NCI-H1092 treated with DMSO at 0.1 percent for 48 hours (cell line): ENCODE measurements at regions not wholly inside any gene's neighbourhood (a gene's known extent, or its start where the extent isn't known, plus 50 kb on each side); places are given as distances from the start of the nearest gene placed in this dataset.
A peak's percentile ranks its signal among the peaks of the same experiment; 100 is the strongest.
"Not testable (repeated sequence)": the region's sequence is repeated elsewhere in the genome, so short reads cannot be mapped to it uniquely, and the experiment has no call there.

ENCODE experiments used
- DNase-seq: peaks from one replicate; lab custom pipeline; 2025; lab: John Stamatoyannopoulos, UW

- DNase-seq, result no peak
Observed at GRCh38 chrX:33989936-33990335, 142.2 kb downstream of the FAM47A start.

GRCh38 chrX:33987458-33987857, 144.7 kb downstream of the FAM47A start:
- DNase-seq, result no peak

GRCh38 chrX:33974676-33975075, 157.4 kb downstream of the FAM47A start:
- DNase-seq, result no peak

DNA sequence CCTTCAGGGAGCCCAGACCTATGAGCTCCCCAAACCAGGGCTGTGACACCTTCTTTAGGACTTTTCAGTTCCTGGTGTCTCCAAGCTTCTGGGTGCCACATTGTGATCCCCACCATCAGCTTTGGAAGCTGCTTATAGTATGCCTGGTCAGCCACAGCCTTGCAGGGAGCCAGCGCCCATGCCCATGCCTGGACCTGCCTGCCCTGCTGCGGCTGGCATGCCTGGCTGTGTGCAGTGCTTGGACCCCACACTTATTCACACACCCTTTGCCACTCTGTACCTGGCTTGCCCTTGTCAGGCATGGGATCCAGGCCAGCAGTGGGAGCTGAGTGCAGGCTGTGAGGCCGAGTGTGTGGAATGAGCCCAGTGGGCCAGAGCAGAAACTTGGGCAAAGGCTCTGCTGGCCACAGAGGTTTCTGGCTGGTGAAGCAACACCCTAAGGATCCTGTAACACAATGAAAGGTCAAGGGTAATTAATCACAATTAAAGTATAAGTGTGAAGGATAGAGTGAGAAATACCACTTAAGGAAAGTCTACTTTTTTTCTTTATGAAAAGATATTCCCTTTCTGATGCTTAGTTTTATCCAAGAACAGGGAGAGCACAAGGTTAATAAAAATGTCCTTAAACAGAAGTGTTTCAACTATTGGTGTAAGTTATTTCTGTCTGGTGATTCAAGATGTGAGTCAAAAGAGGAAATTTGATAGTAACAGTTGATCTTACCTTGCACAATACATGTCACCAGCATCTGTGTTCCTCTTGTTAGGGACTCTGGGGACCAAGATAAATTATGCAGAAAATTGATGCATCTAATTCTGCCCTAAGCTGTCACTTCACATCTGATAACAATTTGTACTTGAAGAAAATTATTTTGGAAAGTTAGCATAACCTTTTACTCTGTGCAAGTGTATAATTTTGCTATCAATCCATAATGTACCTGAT, 161.8 kb downstream of the FAM47A start:
- no peak for DNase-seq

GRCh38 chrX:33969105-33969504, 163.0 kb downstream of the FAM47A start:
- DNase-seq, result no peak

- DNase-seq, result no peak
Observed at GRCh38 chrX:33968611-33969010, 163.5 kb downstream of the FAM47A start.

- no peak for DNase-seq
Observed at GRCh38 chrX:33949300-33949699, 182.8 kb downstream of the FAM47A start.

- not testable (repeated sequence) for DNase-seq
Observed at GRCh38 chrX:33926249-33926648, 205.9 kb downstream of the FAM47A start.

GRCh38 chrX:33923262-33923661, 208.9 kb downstream of the FAM47A start:
- DNase-seq, result no peak

- DNase-seq, result no peak
Observed at GRCh38 chrX:33909836-33910235, 222.3 kb downstream of the FAM47A start.

DNA sequence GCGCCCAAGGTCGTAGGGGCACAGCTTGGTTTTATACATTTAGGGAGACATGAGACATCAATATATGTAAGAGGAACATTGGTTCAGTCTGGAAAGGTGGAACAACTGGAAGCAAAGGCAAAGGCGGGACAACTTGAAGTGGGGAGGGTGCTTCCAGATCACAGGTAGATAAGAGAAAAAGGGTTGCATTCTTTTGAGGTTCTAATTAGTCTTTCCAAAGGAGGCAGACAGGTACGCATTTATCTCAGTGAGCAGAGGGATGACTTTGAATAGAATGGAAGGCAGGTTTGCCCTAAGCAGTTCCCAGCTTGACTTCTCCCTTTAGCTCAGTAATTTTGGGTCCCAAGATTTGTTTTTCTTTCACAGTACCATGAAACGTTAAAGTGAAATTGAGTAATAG, 223.2 kb downstream of the FAM47A start:
- DNase-seq, result no peak

GRCh38 chrX:33908074-33908473, 224.0 kb downstream of the FAM47A start:
- no peak for DNase-seq

GRCh38 chrX:33906971-33907370, 225.1 kb downstream of the FAM47A start:
- DNase-seq, result no peak

DNA sequence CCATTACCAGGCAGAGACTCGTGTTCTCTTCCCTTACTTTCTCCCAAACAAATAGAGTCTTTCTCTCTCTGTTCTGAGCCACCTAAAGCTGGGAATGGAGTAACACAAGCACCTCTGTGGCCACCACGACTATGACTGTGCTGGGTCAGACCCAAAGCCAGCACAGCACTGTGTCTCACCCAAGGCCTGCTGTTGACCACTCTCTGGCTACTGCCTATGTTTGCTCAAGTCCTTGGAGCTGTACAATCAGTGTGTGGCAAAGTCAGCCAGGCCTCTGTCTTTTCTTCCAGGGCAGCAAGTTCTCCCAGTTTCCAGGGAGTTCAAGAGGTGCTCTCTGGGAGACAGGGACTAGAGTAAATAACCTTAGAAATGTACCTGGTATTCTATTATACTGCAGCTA, 239.4 kb downstream of the FAM47A start:
- no peak for DNase-seq

DNA sequence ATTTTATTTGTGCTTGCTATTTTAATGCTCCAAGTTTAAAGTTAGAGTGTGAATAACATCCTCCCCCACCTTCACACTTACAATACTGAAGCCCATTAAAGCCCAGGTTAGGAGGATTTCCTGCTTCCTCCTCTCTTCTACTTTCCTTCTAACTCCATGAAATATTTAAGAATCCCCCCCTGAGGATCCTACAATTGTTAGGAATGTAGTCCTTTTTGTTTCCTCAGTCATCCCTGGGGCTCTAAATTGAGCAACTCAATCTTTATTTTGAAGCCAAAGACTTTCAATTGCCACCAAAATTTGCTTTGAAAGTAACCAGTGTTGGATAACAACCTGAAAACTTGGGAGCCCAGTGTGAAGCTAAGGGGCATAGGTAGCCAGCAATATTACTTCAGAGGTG, 276.9 kb downstream of the FAM47A start:
- DNase-seq, result no peak

GRCh38 chrX:33852146-33852545, 280.0 kb downstream of the FAM47A start:
- DNase-seq, result not testable (repeated sequence)

DNA sequence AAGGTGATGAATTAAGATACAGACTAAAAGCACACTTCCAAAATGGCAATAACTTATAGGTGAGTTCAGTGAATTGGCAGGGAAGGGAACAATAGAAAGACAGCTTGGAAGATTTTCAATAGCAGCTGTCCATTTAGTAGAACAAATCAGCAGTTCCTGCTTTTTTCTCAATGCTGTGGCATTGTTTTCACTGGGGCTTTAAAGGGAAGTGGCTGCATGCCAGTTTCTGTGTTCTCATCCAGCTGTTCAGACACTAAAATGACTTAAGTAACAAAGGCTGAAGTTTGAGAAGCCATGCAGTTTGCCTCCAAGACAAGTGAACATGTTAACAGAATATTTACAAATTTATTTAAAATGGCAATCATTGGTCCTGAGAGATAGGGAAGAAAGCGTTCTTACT, 291.9 kb downstream of the FAM47A start:
- DNase-seq, result peak; percentile 3

- DNase-seq, result no peak
Observed at GRCh38 chrX:33831211-33831610, 300.9 kb downstream of the FAM47A start.

DNA sequence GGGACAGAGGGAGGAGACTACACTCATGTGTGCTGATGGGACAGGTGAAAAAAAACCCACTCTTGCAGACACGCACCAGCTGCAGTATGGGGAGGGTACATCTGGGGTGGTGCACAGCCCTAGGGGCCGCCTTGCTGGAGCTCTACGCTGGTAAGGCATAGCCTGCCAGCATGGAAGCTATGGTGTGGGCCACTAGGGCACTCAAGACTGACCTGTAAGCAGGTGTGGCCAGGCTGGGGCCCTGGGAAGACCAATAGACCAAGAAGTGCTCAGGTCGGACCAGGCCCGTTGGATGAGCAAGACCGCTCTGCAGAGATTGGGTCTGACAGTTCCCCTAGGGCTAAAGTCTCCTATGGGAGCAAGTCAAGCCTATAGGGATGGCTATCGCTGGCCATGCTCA, 314.8 kb downstream of the FAM47A start:
- DNase-seq, result no peak

DNA sequence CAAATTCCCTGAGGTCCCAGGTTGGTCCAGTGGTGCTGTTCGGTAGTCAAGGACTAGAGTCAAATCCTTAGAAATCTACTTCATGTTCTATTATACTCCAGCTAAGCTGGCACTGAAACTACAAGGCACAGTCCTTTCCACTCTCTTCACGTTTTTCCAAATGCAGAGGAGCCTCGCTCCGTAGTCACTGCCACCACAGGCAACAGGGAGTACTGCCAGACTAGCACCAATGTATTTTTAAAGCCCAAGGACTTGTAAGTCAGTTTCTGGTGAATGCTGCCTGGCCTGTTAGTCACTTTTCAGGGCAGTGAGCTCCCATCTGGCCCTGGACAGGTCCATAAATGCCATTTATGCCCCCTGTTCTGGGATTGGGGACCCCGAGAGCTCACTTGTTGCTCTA, 323.5 kb downstream of the FAM47A start:
- DNase-seq, result no peak

- no peak for DNase-seq
Observed at GRCh38 chrX:33784548-33784947, 347.6 kb downstream of the FAM47A start.

DNA sequence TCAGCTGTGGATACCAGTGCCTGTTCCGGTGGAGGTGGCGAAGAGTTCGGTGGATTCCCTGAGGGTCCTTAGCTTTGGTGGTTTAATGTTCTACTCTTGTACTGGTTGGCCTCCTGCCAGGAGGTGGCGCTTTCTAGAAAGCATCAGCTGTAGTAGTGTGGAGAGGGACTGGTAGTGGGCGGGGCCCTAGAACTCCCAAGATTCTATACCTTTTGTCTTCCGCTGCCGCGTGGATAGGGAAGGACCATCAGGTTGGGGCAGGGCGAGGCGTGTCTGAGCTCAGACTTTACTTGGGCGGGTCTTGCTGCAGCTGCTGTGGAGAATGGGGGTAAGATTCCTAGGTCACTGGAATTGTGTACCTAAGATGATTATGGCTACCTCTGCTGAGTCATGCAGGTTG, 390.3 kb downstream of the FAM47A start:
- DNase-seq, result no peak

GRCh38 chrX:33735182-33735581, 396.9 kb downstream of the FAM47A start:
- no peak for DNase-seq
